Panc1 (cell line): ENCODE measurements at regions not wholly inside any gene's neighbourhood (a gene's known extent, or its start where the extent isn't known, plus 50 kb on each side); places are given as distances from the start of the nearest gene placed in this dataset.

Experiments
- ATAC-seq: fragments of 200-7000 bp; cut with Tn5 transposase; 2 replicates; pipeline ENCODE4 v1.9.1; 2020; ENCODE audit warnings: mild to moderate bottlenecking, moderate library complexity
- BruUV-seq: library from RNA; stranded (reverse); fragments of 400-500 nt; replicated peaks from 2 replicates; lab custom pipeline; 2021; lab: Mats Ljungman, UMichigan
- CTCF ChIA-PET: fragments of 300-600 bp; sonication (Branson Sonifier 250); formaldehyde crosslinking; loops from one replicate; lab custom pipeline; 2022; ENCODE audit warnings: antibody characterized with exemption; lab: Charles Lee
- POLR2A ChIA-PET: fragments of 300-600 bp; sonication (Branson Sonifier 250); formaldehyde crosslinking; loops from one replicate; lab custom pipeline; 2022; ENCODE audit warnings: antibody characterized with exemption; lab: Charles Lee
- DNase-seq: peaks from one replicate; pipeline ENCODE4 v3.0.0-alpha.2; 2010; ENCODE audit warnings: low read depth, low spot score
- H3K27ac ChIP-seq: 2 replicates; pipeline ENCODE4 v1.5.1; 2011; ENCODE audit warnings: mild to moderate bottlenecking, low read length, inconsistent platforms
- H3K27me3 ChIP-seq: fragments of 200-500 bp; sonication (Bioruptor generic); 2 replicates; pipeline ENCODE4 v1.6.0; 2014; ENCODE audit warnings: low read length, inconsistent platforms; ENCODE audit not compliant: control insufficient read depth, insufficient read depth
- H3K36me3 ChIP-seq: fragments of 200-500 bp; sonication (Bioruptor generic); 2 replicates; pipeline ENCODE4 v1.5.1; 2014; ENCODE audit warnings: inconsistent platforms, mild to moderate bottlenecking, low read length, moderate library complexity; ENCODE audit not compliant: control insufficient read depth, insufficient read depth
- H3K4me1 ChIP-seq: 2 replicates; pipeline ENCODE4 v1.5.1; 2011; ENCODE audit warnings: inconsistent platforms, mild to moderate bottlenecking, low read length, moderate library complexity; ENCODE audit not compliant: control insufficient read depth, insufficient read depth
- H3K4me3 ChIP-seq, 2 experiments: 2 replicates each; pipeline ENCODE4 v1.5.1; 2011 to 2012; ENCODE audit warnings: low read depth in 2 of 2, low read length in 2 of 2, mild to moderate bottlenecking in 2 of 2, inconsistent platforms in 1 of 2, moderate library complexity in 1 of 2
- H3K9me3 ChIP-seq: fragments of 200-500 bp; sonication (Bioruptor generic); 2 replicates; pipeline ENCODE4 v1.5.1; 2014; ENCODE audit warnings: low read depth, mild to moderate bottlenecking, inconsistent platforms, low read length, moderate library complexity; ENCODE audit not compliant: control insufficient read depth, insufficient read depth
- POLR2AphosphoS5 ChIP-seq: IDR thresholded peaks from 2 replicates; pipeline ENCODE4 v1.6.1; 2012; ENCODE audit warnings: mild to moderate bottlenecking, low read depth, low read length, moderate library complexity
- SIN3A ChIP-seq: IDR thresholded peaks from 2 replicates; pipeline ENCODE4 v1.6.1; 2012; ENCODE audit warnings: low read depth, mild to moderate bottlenecking, low read length, moderate library complexity, borderline replicate concordance; ENCODE audit not compliant: insufficient read depth
- TCF7L2 ChIP-seq: IDR thresholded peaks from 2 replicates; pipeline ENCODE4 v1.6.1; 2011; ENCODE audit warnings: mild to moderate bottlenecking, low read depth, low read length, inconsistent platforms
- in situ Hi-C: cut with HindIII; loops from 2 replicates; pipeline ENCODE4 v1.10.0; 2016; ENCODE audit warnings: low sequenced_read_pairs, low pct_unique_long_range_greater_than_20kb
- intact Hi-C: fragments of 100-400 bp; cut with micrococcal nuclease; formaldehyde crosslinking; loops from one replicate; pipeline ENCODE4 v1.10.0; 2022; ENCODE audit not compliant: unreplicated experiment
- TF ChIP-seq, protein P1 (sequence below): fragments of 450-650 bp; IDR thresholded peaks from 2 replicates; pipeline ENCODE4 v1.5.1; 2017; ENCODE audit warnings: mild to moderate bottlenecking
- TF ChIP-seq, protein P2 (sequence below), 2 experiments: IDR thresholded peaks; 2 replicates each; pipeline ENCODE4 v1.6.1; 2011 to 2012; ENCODE audit warnings: low read depth in 2 of 2, control low read depth in 1 of 2, low read length in 1 of 2, mild to moderate bottlenecking in 1 of 2, moderate library complexity in 1 of 2; ENCODE audit not compliant: insufficient read depth in 1 of 2

DNA sequence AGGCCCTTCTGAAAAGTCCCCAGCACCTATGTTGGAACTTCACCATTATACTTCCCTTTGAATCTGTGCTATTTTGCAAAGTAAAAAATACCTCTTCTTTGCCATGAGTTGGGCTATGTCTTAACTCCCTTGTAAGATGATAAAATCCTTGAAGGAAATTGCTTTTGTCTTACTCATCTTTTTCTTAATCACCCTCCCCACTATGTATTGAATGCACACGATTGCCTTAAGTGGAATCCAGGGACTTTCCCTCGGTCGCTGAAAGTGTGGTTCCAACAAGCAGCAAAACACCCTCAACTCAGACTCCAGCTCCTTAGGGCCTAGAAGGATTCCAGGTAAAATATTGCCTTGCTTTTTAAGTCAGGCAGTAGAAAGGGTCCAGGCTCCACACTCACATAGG, 173.2 kb upstream of the ARL4C start:
- TF ChIP-seq SIN3A (no peak), POLR2AphosphoS5 (no peak), TCF7L2 (no peak)
- TF ChIP-seq, protein P1, sequence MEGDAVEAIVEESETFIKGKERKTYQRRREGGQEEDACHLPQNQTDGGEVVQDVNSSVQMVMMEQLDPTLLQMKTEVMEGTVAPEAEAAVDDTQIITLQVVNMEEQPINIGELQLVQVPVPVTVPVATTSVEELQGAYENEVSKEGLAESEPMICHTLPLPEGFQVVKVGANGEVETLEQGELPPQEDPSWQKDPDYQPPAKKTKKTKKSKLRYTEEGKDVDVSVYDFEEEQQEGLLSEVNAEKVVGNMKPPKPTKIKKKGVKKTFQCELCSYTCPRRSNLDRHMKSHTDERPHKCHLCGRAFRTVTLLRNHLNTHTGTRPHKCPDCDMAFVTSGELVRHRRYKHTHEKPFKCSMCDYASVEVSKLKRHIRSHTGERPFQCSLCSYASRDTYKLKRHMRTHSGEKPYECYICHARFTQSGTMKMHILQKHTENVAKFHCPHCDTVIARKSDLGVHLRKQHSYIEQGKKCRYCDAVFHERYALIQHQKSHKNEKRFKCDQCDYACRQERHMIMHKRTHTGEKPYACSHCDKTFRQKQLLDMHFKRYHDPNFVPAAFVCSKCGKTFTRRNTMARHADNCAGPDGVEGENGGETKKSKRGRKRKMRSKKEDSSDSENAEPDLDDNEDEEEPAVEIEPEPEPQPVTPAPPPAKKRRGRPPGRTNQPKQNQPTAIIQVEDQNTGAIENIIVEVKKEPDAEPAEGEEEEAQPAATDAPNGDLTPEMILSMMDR = no peak
- TF ChIP-seq, protein P2, sequence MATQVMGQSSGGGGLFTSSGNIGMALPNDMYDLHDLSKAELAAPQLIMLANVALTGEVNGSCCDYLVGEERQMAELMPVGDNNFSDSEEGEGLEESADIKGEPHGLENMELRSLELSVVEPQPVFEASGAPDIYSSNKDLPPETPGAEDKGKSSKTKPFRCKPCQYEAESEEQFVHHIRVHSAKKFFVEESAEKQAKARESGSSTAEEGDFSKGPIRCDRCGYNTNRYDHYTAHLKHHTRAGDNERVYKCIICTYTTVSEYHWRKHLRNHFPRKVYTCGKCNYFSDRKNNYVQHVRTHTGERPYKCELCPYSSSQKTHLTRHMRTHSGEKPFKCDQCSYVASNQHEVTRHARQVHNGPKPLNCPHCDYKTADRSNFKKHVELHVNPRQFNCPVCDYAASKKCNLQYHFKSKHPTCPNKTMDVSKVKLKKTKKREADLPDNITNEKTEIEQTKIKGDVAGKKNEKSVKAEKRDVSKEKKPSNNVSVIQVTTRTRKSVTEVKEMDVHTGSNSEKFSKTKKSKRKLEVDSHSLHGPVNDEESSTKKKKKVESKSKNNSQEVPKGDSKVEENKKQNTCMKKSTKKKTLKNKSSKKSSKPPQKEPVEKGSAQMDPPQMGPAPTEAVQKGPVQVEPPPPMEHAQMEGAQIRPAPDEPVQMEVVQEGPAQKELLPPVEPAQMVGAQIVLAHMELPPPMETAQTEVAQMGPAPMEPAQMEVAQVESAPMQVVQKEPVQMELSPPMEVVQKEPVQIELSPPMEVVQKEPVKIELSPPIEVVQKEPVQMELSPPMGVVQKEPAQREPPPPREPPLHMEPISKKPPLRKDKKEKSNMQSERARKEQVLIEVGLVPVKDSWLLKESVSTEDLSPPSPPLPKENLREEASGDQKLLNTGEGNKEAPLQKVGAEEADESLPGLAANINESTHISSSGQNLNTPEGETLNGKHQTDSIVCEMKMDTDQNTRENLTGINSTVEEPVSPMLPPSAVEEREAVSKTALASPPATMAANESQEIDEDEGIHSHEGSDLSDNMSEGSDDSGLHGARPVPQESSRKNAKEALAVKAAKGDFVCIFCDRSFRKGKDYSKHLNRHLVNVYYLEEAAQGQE (IDR thresholded peaks at IDR 0.05; ENCODE audit: insufficient read depth in 1 of 2, low read depth in 2 of 2, low read length in 1 of 2) = no peak
- POLR2A ChIA-PET = no interaction called here
- intact Hi-C loops (no loop called here), in situ Hi-C loops (no loop called here)
- no peak overlapping the region for H3K4me3 ChIP-seq
- no peaks in the 10 kb centered on the region for H3K27me3 ChIP-seq
- BruUV-seq = no TSS peak
- no peak for DNase-seq
- no peaks in the 10 kb centered on the region; the same call in 1 of the 2 replicates for H3K4me1 ChIP-seq
- no peaks in the 10 kb centered on the region for H3K36me3 ChIP-seq
- ATAC-seq = no peak; the same call in 1 of the 2 replicates
- no peaks in the 10 kb centered on the region for H3K9me3 ChIP-seq
- CTCF ChIA-PET = no interaction called here
- H3K27ac ChIP-seq = no peak overlapping the region

DNA sequence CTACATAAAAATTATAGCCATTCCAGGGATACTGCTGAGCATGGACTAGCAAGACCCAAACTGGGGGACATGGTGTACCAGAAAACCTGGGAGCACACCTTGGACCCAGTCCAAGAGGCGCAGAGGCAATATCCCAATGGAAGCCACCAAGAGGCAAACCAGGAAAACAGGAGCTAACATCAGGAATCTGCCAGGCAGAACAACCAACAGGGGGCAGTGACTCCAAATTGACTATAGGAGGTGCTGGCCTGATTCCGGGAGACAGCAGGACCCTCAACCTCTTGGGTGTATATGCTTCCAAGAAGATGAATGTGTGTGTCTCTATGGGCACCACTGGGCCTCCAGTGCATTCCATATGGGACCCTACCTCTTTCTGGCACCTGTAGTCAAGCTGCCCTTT, 172.7 kb upstream of the ARL4C start:
- Histone ChIP-seq H3K4me1 (no peaks in the 10 kb centered on the region), H3K27me3 (no peaks in the 10 kb centered on the region), H3K27ac (no peak overlapping the region), H3K9me3 (0 out of 2 replicates have a peak, but pooled peaks cover 3% of the 10 kb centered on the region), H3K36me3 (no peaks in the 10 kb centered on the region), H3K4me3 (no peak overlapping the region)
- DNase-seq (no peak), ATAC-seq (no peak)
- ChIA-PET POLR2A (no interaction called here), CTCF (no interaction called here)
- BruUV-seq = no TSS peak
- TF ChIP-seq, protein P1 = peak; percentile 17; the same call in 1 of the 2 replicates
- TF ChIP-seq TCF7L2 = no peak
- in situ Hi-C loops (no loop called here), intact Hi-C loops (no loop called here)
